IMR-90 (cell line): ENCODE measurements at regions not wholly inside any gene's neighbourhood (a gene's known extent, or its start where the extent isn't known, plus 50 kb on each side); places are given as distances from the start of the nearest gene placed in this dataset.

ENCODE experiments used
- ATAC-seq: fragments of 200-7000 bp; cut with Tn5 transposase; 2 replicates; pipeline ENCODE4 v1.9.1; 2020; ENCODE audit warnings: low read depth, mild to moderate bottlenecking, moderate library complexity
- BruUV-seq: library from RNA; stranded (reverse); fragments of 400-500 nt; replicated peaks from 2 replicates; lab custom pipeline; 2021; lab: Mats Ljungman, UMichigan
- CTCF ChIA-PET: fragments of 300-600 bp; formaldehyde crosslinking; extraction: SDS; loops from one replicate; lab custom pipeline; 2021; ENCODE audit warnings: antibody characterized with exemption; lab: Yijun Ruan, JAX
- POLR2A ChIA-PET: fragments of 300-600 bp; sonication (Branson Sonifier 250); formaldehyde crosslinking; loops from one replicate; lab custom pipeline; 2022; ENCODE audit warnings: antibody characterized with exemption; ENCODE audit not compliant: unreplicated experiment; lab: Charles Lee
- DNase-seq: peaks from one replicate; pipeline ENCODE4 v3.0.0; 2013
- H2AFZ ChIP-seq: replicated peaks from 2 replicates; pipeline ENCODE3; 2013; ENCODE audit warnings: low read length, mild to moderate bottlenecking; ENCODE audit not compliant: poor library complexity
- H2AK5ac ChIP-seq: 2 replicates; pipeline ENCODE4 v1.6.1; 2013; ENCODE audit warnings: low read depth, low read length, inconsistent platforms
- H2AK9ac ChIP-seq: replicated peaks from 2 replicates; pipeline ENCODE3; 2013; ENCODE audit warnings: mild to moderate bottlenecking, low read depth, low read length, moderate library complexity; ENCODE audit not compliant: poor library complexity
- H2BK120ac ChIP-seq: 2 replicates; pipeline ENCODE4 v1.6.1; 2013; ENCODE audit warnings: low read depth, low read length, inconsistent platforms
- H2BK15ac ChIP-seq: 3 replicates; pipeline ENCODE4 v1.6.1; 2013; ENCODE audit warnings: low read depth, low read length, inconsistent platforms
- H2BK20ac ChIP-seq: 2 replicates; pipeline ENCODE4 v1.6.1; 2013; ENCODE audit warnings: low read depth, mild to moderate bottlenecking, inconsistent platforms, low read length, moderate library complexity
- H2BK5ac ChIP-seq: 2 replicates; pipeline ENCODE4 v1.6.1; 2013; ENCODE audit warnings: mild to moderate bottlenecking, low read depth, low read length, inconsistent platforms; ENCODE audit not compliant: poor library complexity, severe bottlenecking
- H3K14ac ChIP-seq: replicated peaks from 2 replicates; pipeline ENCODE4 v1.6.1; 2013; ENCODE audit warnings: low read depth, low read length, inconsistent platforms
- H3K18ac ChIP-seq: 2 replicates; pipeline ENCODE4 v1.6.1; 2013; ENCODE audit warnings: low read depth, low read length, control low read depth
- H3K23ac ChIP-seq: 2 replicates; pipeline ENCODE4 v1.6.1; 2013; ENCODE audit warnings: low read depth, low read length, inconsistent platforms
- H3K27ac ChIP-seq: 2 replicates; pipeline ENCODE4 v1.5.1; 2013; ENCODE audit warnings: mild to moderate bottlenecking, control low read depth, low read length; ENCODE audit not compliant: insufficient read depth
- H3K27me3 ChIP-seq: 2 replicates; pipeline ENCODE4 v1.6.1; 2013; ENCODE audit warnings: low read length; ENCODE audit not compliant: control insufficient read depth, insufficient read depth
- H3K36me3 ChIP-seq: 2 replicates; pipeline ENCODE4 v1.6.1; 2013; ENCODE audit warnings: low read length, mixed read lengths; ENCODE audit not compliant: control insufficient read depth, insufficient read depth
- H3K4ac ChIP-seq: 2 replicates; pipeline ENCODE4 v1.6.1; 2013; ENCODE audit warnings: low read depth, low read length, inconsistent platforms
- H3K4me1 ChIP-seq: 2 replicates; pipeline ENCODE4 v1.6.1; 2013; ENCODE audit warnings: low read length, mixed read lengths; ENCODE audit not compliant: control insufficient read depth, insufficient read depth
- H3K4me2 ChIP-seq: 2 replicates; pipeline ENCODE4 v1.6.1; 2013; ENCODE audit warnings: low read depth, mild to moderate bottlenecking, control low read depth, low read length, moderate library complexity
- H3K4me3 ChIP-seq: 2 replicates; pipeline ENCODE4 v1.5.1; 2013; ENCODE audit warnings: low read depth, mild to moderate bottlenecking, control low read depth, low read length, moderate library complexity; ENCODE audit not compliant: insufficient read depth
- H3K56ac ChIP-seq: 2 replicates; pipeline ENCODE4 v1.6.1; 2013; ENCODE audit warnings: low read length, inconsistent platforms; ENCODE audit not compliant: insufficient read depth; ENCODE audit errors: extremely low read depth
- H3K79me1 ChIP-seq, 2 experiments: 2 replicates each; pipeline ENCODE4 v1.6.1; 2013; ENCODE audit warnings: low read length in 2 of 2, inconsistent platforms in 1 of 2, low read depth in 1 of 2
- H3K9ac ChIP-seq: 2 replicates; pipeline ENCODE4 v1.6.1; 2013; ENCODE audit warnings: low read depth, low read length, control low read depth
- H3K9me1 ChIP-seq: 2 replicates; pipeline ENCODE4 v1.6.1; 2013; ENCODE audit warnings: low read length, inconsistent platforms; ENCODE audit not compliant: insufficient read depth
- H3K9me3 ChIP-seq: 2 replicates; pipeline ENCODE4 v1.6.1; 2013; ENCODE audit warnings: low read length; ENCODE audit not compliant: control insufficient read depth, insufficient read depth
- H4K20me1 ChIP-seq: 2 replicates; pipeline ENCODE4 v1.6.1; 2013; ENCODE audit warnings: low read length, inconsistent platforms; ENCODE audit not compliant: insufficient read depth
- H4K5ac ChIP-seq: 2 replicates; pipeline ENCODE4 v1.6.1; 2013; ENCODE audit warnings: mild to moderate bottlenecking, low read depth, low read length, control low read depth
- H4K8ac ChIP-seq, 2 experiments: 2 replicates each; pipeline ENCODE4 v1.6.1; 2013; ENCODE audit warnings: low read depth in 2 of 2, low read length in 2 of 2, control low read depth in 1 of 2, inconsistent platforms in 1 of 2
- H4K91ac ChIP-seq: 2 replicates; pipeline ENCODE4 v1.6.1; 2013; ENCODE audit warnings: low read depth, low read length, inconsistent platforms; ENCODE audit not compliant: insufficient read depth
- BHLHE40 ChIP-seq: fragments of 150-350 bp; IDR thresholded peaks from 2 replicates; pipeline ENCODE4 v1.6.1; 2016; ENCODE audit warnings: mild to moderate bottlenecking, low read depth, low read length
- CEBPB ChIP-seq: IDR thresholded peaks from 2 replicates; pipeline ENCODE4 v1.6.1; 2012; ENCODE audit warnings: low read depth, low read length, improper control_type of control experiment
- CHD1 ChIP-seq: IDR thresholded peaks from 2 replicates; pipeline ENCODE4 v1.6.1; 2012; ENCODE audit warnings: low read depth, low read length, improper control_type of control experiment
- FOS ChIP-seq: fragments of 150-350 bp; IDR thresholded peaks from 2 replicates; pipeline ENCODE4 v1.6.1; 2016; ENCODE audit warnings: low read depth, low read length
- MAFK ChIP-seq: IDR thresholded peaks from 2 replicates; pipeline ENCODE4 v1.6.1; 2012; ENCODE audit warnings: low read depth, low read length, improper control_type of control experiment
- MXI1 ChIP-seq: IDR thresholded peaks from 2 replicates; pipeline ENCODE4 v1.6.1; 2012; ENCODE audit warnings: low read depth, mild to moderate bottlenecking, low read length, moderate library complexity, borderline replicate concordance
- NFE2L2 ChIP-seq: fragments of 150-350 bp; IDR thresholded peaks from 2 replicates; pipeline ENCODE4 v1.6.1; 2016; ENCODE audit warnings: low read depth, mild to moderate bottlenecking, low read length
- POLR2A ChIP-seq: IDR thresholded peaks from 2 replicates; pipeline ENCODE4 v1.6.1; 2012; ENCODE audit warnings: mild to moderate bottlenecking, low read depth, low read length
- RAD21 ChIP-seq: IDR thresholded peaks from 2 replicates; pipeline ENCODE4 v1.6.1; 2012; ENCODE audit warnings: low read length, improper control_type of control experiment
- RCOR1 ChIP-seq: IDR thresholded peaks from 2 replicates; pipeline ENCODE4 v1.6.1; 2012; ENCODE audit warnings: mild to moderate bottlenecking, low read length, improper control_type of control experiment; ENCODE audit not compliant: insufficient replicate concordance
- RFX5 ChIP-seq: IDR thresholded peaks from 2 replicates; pipeline ENCODE4 v1.8.0; 2012; ENCODE audit warnings: low read depth, mild to moderate bottlenecking, low read length, moderate library complexity
- SMC3 ChIP-seq: fragments of 150-350 bp; IDR thresholded peaks from 2 replicates; pipeline ENCODE4 v1.6.1; 2016; ENCODE audit warnings: low read depth, mild to moderate bottlenecking, antibody characterized with exemption, low read length, moderate library complexity
- dilution Hi-C: fragments of 300-500 bp; cut with HindIII; formaldehyde crosslinking; loops from one replicate; pipeline ENCODE4 v1.14.3; 2018; ENCODE audit warnings: low sequenced_read_pairs; ENCODE audit not compliant: unreplicated experiment
- in situ Hi-C: fragments of 300-500 bp; cut with MboI; formaldehyde crosslinking; loops from 3 replicates; pipeline ENCODE4 v1.14.3; 2019; ENCODE audit warnings: low sequenced_read_pairs, inconsistent platforms, mixed read lengths
- intact Hi-C: fragments of 100-400 bp; cut with micrococcal nuclease; formaldehyde crosslinking; loops from 2 replicates; pipeline ENCODE4 v1.10.0; 2022
- TF ChIP-seq, protein P1 (sequence below): fragments of 150-350 bp; IDR thresholded peaks from 2 replicates; pipeline ENCODE4 v1.6.1; 2017; ENCODE audit warnings: mild to moderate bottlenecking, antibody characterized with exemption, low read length, low read depth
- TF ChIP-seq, protein P2 (sequence below): conservative IDR thresholded peaks from 2 replicates; pipeline ENCODE4 v1.5.1; 2012; ENCODE audit warnings: mild to moderate bottlenecking, low read depth, low read length, improper control_type of control experiment

DNA sequence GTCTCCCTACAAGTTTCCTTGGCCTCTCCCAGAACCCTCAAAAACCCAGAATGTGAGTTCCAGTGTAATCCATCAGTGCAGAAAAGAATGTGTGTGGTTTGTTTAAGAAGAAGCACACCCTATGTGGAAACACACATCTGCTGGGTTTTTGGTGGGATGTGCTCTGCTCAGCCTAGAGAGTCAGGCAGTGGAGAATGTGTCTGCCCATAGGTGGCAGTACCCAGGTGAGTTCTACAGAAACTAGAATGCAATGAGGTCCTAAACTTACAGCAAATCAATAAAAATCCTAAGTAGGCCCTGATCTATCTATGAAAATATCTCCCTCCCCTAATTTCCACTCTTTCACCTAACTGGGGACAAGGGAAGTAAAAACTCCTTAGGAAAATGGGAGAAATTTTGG, 437.3 kb downstream of the DHX35 start:
- dilution Hi-C loops (no loop called here), intact Hi-C loops (no loop called here), in situ Hi-C loops (no loop called here)
- Histone ChIP-seq H3K36me3 (no peaks in the 10 kb centered on the region), H2BK5ac (no peak overlapping the region), H3K9ac (no peak overlapping the region), H3K4me3 (no peak overlapping the region), H4K20me1 (no peaks in the 10 kb centered on the region), H3K4me2 (no peak overlapping the region), H3K4me1 (no peaks in the 10 kb centered on the region), H3K9me1 (no peaks in the 10 kb centered on the region), H3K4ac (no peak overlapping the region), H4K8ac (no peak overlapping the region), H3K27ac (no peak overlapping the region), H2AK5ac (no peak overlapping the region), H3K18ac (no peak overlapping the region), H3K14ac (no peak overlapping the region), H3K79me1 (no peaks in the 10 kb centered on the region), H3K56ac (no peak overlapping the region), H2BK20ac (no peak overlapping the region), H3K9me3 (peaks cover 8% of the 10 kb centered on the region; the same call in 1 of the 2 replicates), H4K5ac (no peak overlapping the region), H4K91ac (no peak overlapping the region), H2BK15ac (no peak overlapping the region), H2AK9ac (no peak overlapping the region), H3K23ac (no peak overlapping the region), H2AFZ (no peak overlapping the region), H2BK120ac (no peak overlapping the region), H3K27me3 (no peaks in the 10 kb centered on the region)
- ChIA-PET POLR2A (no interaction called here), CTCF (interaction anchor here (0.7 kb wide), 1 partner anchor 19 kb away, joined by 3 read pairs; no protein-coding TSS in a partner anchor)
- ATAC-seq (no peak), DNase-seq (no peak)
- no TSS peak for BruUV-seq
- TF ChIP-seq RFX5 (no peak), NFE2L2 (no peak), RCOR1 (no peak), CHD1 (no peak), BHLHE40 (no peak), POLR2A (no peak), RAD21 (no peak), MXI1 (no peak), FOS (no peak), MAFK (no peak), SMC3 (no peak), CEBPB (no peak)
- TF ChIP-seq, protein P1, sequence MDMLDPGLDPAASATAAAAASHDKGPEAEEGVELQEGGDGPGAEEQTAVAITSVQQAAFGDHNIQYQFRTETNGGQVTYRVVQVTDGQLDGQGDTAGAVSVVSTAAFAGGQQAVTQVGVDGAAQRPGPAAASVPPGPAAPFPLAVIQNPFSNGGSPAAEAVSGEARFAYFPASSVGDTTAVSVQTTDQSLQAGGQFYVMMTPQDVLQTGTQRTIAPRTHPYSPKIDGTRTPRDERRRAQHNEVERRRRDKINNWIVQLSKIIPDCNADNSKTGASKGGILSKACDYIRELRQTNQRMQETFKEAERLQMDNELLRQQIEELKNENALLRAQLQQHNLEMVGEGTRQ: no peak
- TF ChIP-seq, protein P2, sequence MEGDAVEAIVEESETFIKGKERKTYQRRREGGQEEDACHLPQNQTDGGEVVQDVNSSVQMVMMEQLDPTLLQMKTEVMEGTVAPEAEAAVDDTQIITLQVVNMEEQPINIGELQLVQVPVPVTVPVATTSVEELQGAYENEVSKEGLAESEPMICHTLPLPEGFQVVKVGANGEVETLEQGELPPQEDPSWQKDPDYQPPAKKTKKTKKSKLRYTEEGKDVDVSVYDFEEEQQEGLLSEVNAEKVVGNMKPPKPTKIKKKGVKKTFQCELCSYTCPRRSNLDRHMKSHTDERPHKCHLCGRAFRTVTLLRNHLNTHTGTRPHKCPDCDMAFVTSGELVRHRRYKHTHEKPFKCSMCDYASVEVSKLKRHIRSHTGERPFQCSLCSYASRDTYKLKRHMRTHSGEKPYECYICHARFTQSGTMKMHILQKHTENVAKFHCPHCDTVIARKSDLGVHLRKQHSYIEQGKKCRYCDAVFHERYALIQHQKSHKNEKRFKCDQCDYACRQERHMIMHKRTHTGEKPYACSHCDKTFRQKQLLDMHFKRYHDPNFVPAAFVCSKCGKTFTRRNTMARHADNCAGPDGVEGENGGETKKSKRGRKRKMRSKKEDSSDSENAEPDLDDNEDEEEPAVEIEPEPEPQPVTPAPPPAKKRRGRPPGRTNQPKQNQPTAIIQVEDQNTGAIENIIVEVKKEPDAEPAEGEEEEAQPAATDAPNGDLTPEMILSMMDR: no peak
